GM23338 (cell line): ENCODE measurements at regions not wholly inside any gene's neighbourhood (a gene's known extent, or its start where the extent isn't known, plus 50 kb on each side); places are given as distances from the start of the nearest gene placed in this dataset.

Experiments used
- ATAC-seq: fragments of 200-7000 bp; cut with Tn5 transposase; 3 replicates; pipeline ENCODE4 v1.9.1; 2020
- DNase-seq: peaks from one replicate; pipeline ENCODE4 v3.0.0-alpha.2; 2015; ENCODE audit warnings: low spot score
- H2AFZ ChIP-seq: fragments of 200-600 bp; sonication (generic); 2 replicates; pipeline ENCODE4 v1.8.0; 2016; ENCODE audit warnings: antibody characterized with exemption, mild to moderate bottlenecking, moderate library complexity
- H3F3A ChIP-seq: fragments of 200-600 bp; sonication (generic); replicated peaks from 2 replicates; pipeline ENCODE4 v1.8.0; 2017; ENCODE audit warnings: antibody characterized with exemption, mixed run types, low read depth
- H3K27ac ChIP-seq: fragments of 200-600 bp; sonication (generic); 2 replicates; pipeline ENCODE4 v1.6.1; 2016; ENCODE audit warnings: low read depth
- H3K27me3 ChIP-seq: fragments of 200-600 bp; sonication (generic); 2 replicates; pipeline ENCODE4 v1.8.0; 2016; ENCODE audit warnings: mild to moderate bottlenecking, mixed run types, moderate library complexity; ENCODE audit not compliant: insufficient read depth
- H3K36me3 ChIP-seq: fragments of 200-600 bp; sonication (generic); 2 replicates; pipeline ENCODE4 v1.8.0; 2016; ENCODE audit warnings: mild to moderate bottlenecking; ENCODE audit not compliant: insufficient read depth
- H3K4me1 ChIP-seq: fragments of 200-600 bp; sonication (generic); 2 replicates; pipeline ENCODE4 v1.8.0; 2016; ENCODE audit warnings: mild to moderate bottlenecking, moderate library complexity; ENCODE audit not compliant: insufficient read depth
- H3K4me2 ChIP-seq: fragments of 200-600 bp; sonication (generic); 2 replicates; pipeline ENCODE4 v1.7.1; 2017; ENCODE audit warnings: mixed run types
- H3K4me3 ChIP-seq: fragments of 200-600 bp; sonication (generic); 2 replicates; pipeline ENCODE4 v1.6.1; 2016; ENCODE audit warnings: mixed run types
- H3K79me2 ChIP-seq: fragments of 200-600 bp; sonication (generic); replicated peaks from 2 replicates; pipeline ENCODE4 v1.8.0; 2017; ENCODE audit warnings: mild to moderate bottlenecking; ENCODE audit not compliant: insufficient read depth
- H3K9me2 ChIP-seq: fragments of 200-600 bp; sonication (generic); 2 replicates; pipeline ENCODE4 v1.8.0; 2017; ENCODE audit not compliant: insufficient read depth
- H4K20me1 ChIP-seq: fragments of 200-600 bp; sonication (generic); replicated peaks from 2 replicates; pipeline ENCODE4 v1.8.0; 2017; ENCODE audit warnings: mild to moderate bottlenecking; ENCODE audit not compliant: insufficient read depth
- H3K27ac Mint-ChIP-seq: 2 replicates; pipeline ENCODE4 v1.8.0; 2020; ENCODE audit warnings: inconsistent platforms, mild to moderate bottlenecking, moderate library complexity, mixed read lengths
- H3K27me3 Mint-ChIP-seq: 3 replicates; pipeline ENCODE4 v1.8.0; 2022; ENCODE audit warnings: low read depth, mild to moderate bottlenecking, moderate library complexity, mixed read lengths, inconsistent platforms; ENCODE audit not compliant: insufficient read depth, poor library complexity
- H3K36me3 Mint-ChIP-seq: 3 replicates; pipeline ENCODE4 v1.8.0; 2021; ENCODE audit warnings: low read depth, mild to moderate bottlenecking, inconsistent platforms, moderate library complexity, mixed read lengths
- H3K4me1 Mint-ChIP-seq: 3 replicates; pipeline ENCODE4 v1.8.0; 2020; ENCODE audit warnings: mild to moderate bottlenecking, inconsistent platforms, mixed read lengths
- H3K4me3 Mint-ChIP-seq: 3 replicates; pipeline ENCODE4 v1.8.0; 2021; ENCODE audit warnings: moderate library complexity, mild to moderate bottlenecking, inconsistent platforms, mixed read lengths
- H3K9me3 Mint-ChIP-seq: 3 replicates; pipeline ENCODE4 v1.8.0; 2020; ENCODE audit warnings: moderate library complexity, mild to moderate bottlenecking, inconsistent platforms, mixed read lengths
- CREB1 ChIP-seq: fragments of 250-450 bp; sonication (Bioruptor Pico); IDR thresholded peaks from 2 replicates; pipeline ENCODE4 v1.5.0; 2020; ENCODE audit warnings: low read depth, mild to moderate bottlenecking, moderate library complexity
- CTCF ChIP-seq, 2 experiments: fragments of 200-600 bp in 1 of 2; sonication (generic) in 1 of 2; conservative IDR thresholded peaks; 2 replicates each; pipeline versions ENCODE4 v1.5.1 to v1.6.1; 2016 to 2017; ENCODE audit warnings: antibody characterized with exemption in 2 of 2, low read depth in 2 of 2, mild to moderate bottlenecking in 2 of 2, moderate library complexity in 1 of 2
- ETS1 ChIP-seq: IDR thresholded peaks from 2 replicates; pipeline ENCODE4 v1.6.1; 2016; ENCODE audit warnings: antibody characterized with exemption
- EZH2 ChIP-seq: fragments of 200-600 bp; sonication (generic); IDR thresholded peaks from one replicate; pipeline ENCODE4 v1.8.0; 2017; ENCODE audit warnings: antibody characterized with exemption, mild to moderate bottlenecking, low read depth; ENCODE audit not compliant: unreplicated experiment
- EZH2phosphoT487 ChIP-seq: fragments of 200-600 bp; sonication (generic); IDR thresholded peaks from one replicate; pipeline ENCODE4 v1.8.1; 2018; ENCODE audit warnings: antibody characterized with exemption; ENCODE audit not compliant: unreplicated experiment
- JUNB ChIP-seq: IDR thresholded peaks from one replicate; pipeline ENCODE4 v1.6.1; 2016; ENCODE audit warnings: antibody characterized with exemption; ENCODE audit not compliant: unreplicated experiment
- NANOG ChIP-seq: IDR thresholded peaks from 2 replicates; pipeline ENCODE4 v1.6.1; 2016; ENCODE audit warnings: antibody characterized with exemption, borderline replicate concordance
- POLR2AphosphoS5 ChIP-seq: IDR thresholded peaks from 2 replicates; pipeline ENCODE4 v1.6.1; 2016; ENCODE audit warnings: antibody characterized with exemption, low read depth
- REST ChIP-seq: IDR thresholded peaks from one replicate; pipeline ENCODE4 v1.6.1; 2018; ENCODE audit warnings: antibody characterized with exemption; ENCODE audit not compliant: unreplicated experiment
- STAT1 ChIP-seq: IDR thresholded peaks from one replicate; pipeline ENCODE4 v1.6.1; 2016; ENCODE audit warnings: antibody characterized with exemption; ENCODE audit not compliant: unreplicated experiment
- ZNF114 ChIP-seq: fragments of 250-450 bp; sonication (Bioruptor Pico); IDR thresholded peaks from 2 replicates; pipeline ENCODE4 v1.5.0; 2020; ENCODE audit warnings: mild to moderate bottlenecking, moderate library complexity
- ZNF331 ChIP-seq: fragments of 250-450 bp; sonication (Bioruptor Pico); IDR thresholded peaks from 2 replicates; pipeline ENCODE4 v1.5.0; 2020; ENCODE audit warnings: low read depth, mild to moderate bottlenecking, moderate library complexity
- ZNF462 ChIP-seq: fragments of 250-450 bp; sonication (Bioruptor Pico); IDR thresholded peaks from 2 replicates; pipeline ENCODE4 v1.5.0; 2020; ENCODE audit warnings: mild to moderate bottlenecking, moderate library complexity

- no peaks in the 10 kb centered on the region for H3K9me2 ChIP-seq
- H3F3A ChIP-seq, result peaks cover 3% of the 10 kb centered on the region; the same call in 1 of the 2 replicates
- ATAC-seq (no peak), DNase-seq (peak; percentile 11)
- H3K27me3 ChIP-seq, result no peaks in the 10 kb centered on the region
- H3K27ac Mint-ChIP-seq, result no peak overlapping the region
- no peak overlapping the region; the same call in 1 of the 2 replicates for H3K27ac ChIP-seq
- H3K36me3 Mint-ChIP-seq, result no peaks in the 10 kb centered on the region
- H3K36me3 ChIP-seq, result no peaks in the 10 kb centered on the region
- no peaks in the 10 kb centered on the region for H3K9me3 Mint-ChIP-seq
- no peak overlapping the region for H3K4me3 ChIP-seq
- H2AFZ ChIP-seq, result peak overlapping the region; percentile 96
- no peak overlapping the region for H3K4me2 ChIP-seq
- TF ChIP-seq JUNB (no peak), POLR2AphosphoS5 (no peak), ETS1 (no peak), ZNF462 (CRISPR knock-in tag) (no peak), ZNF114 (no peak), ZNF331 (CRISPR knock-in tag) (no peak), REST (no peak), EZH2phosphoT487 (no peak), CTCF (conservative IDR thresholded peaks at IDR 0.05; ENCODE audit: low read depth in 2 of 2) (no peak), EZH2 (no peak), NANOG (no peak), CREB1 (CRISPR knock-in tag) (no peak), STAT1 (no peak)
- H3K4me1 ChIP-seq, result peaks cover 27% of the 10 kb centered on the region
- H4K20me1 ChIP-seq, result no peaks in the 10 kb centered on the region
- no peak overlapping the region for H3K4me3 Mint-ChIP-seq
- H3K27me3 Mint-ChIP-seq, result peaks cover 3% of the 10 kb centered on the region
- H3K79me2 ChIP-seq, result no peaks in the 10 kb centered on the region
- peaks cover 25% of the 10 kb centered on the region for H3K4me1 Mint-ChIP-seq
Observed at GRCh38 chr2:16167451-16167861, 227.1 kb downstream of the MYCN start.
